ENCODE measurements at regions not wholly inside any gene's neighbourhood (a gene's known extent, or its start where the extent isn't known, plus 50 kb on each side); places are given as distances from the start of the nearest gene placed in this dataset.

DNA sequence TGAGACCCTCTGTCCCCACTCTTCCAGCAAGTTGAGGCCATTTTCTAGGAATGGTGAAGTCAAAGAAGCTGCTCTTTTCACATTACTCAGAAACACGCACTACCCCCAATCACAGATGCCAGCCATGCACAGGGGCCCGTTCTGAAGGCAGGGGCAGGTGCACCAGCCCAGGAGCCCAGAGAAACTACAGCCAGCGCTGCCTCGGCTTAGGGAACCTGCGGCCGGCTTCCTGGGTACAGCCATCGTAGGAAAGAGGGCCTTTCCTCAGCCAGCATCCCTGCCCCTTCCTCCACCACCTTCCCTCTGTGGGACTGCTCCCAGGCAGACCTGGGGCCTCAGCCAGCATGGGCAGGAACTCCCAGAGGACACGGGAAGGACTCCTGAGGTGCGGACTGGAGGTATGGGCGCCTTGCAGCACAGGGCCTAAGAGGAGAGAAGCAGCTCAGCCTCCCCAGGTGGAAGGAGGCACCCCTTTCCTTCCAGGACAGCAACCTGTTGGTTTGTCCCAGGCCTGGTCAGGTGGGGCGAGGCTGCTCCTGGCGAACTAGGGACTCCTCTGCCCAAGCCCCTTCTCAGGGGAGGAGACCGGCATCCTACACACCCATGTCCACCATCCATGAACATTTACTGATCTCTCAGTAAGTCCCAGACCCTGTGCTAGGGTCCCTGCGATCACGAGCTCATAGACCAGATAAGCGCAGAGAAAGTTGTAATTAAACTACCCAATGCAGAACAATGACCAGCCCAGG lies 99.0 kb upstream of the ID2 start:
- no peaks in the 10 kb centered on the region for H3K27me3 ChIP-seq
- WGBS, 4 donors = 86 to 89% (median 87%) methylated on average over 13 to 16 of the region's 16 CpGs
- H3K9me3 ChIP-seq = no peaks in the 10 kb centered on the region
- H3K27ac ChIP-seq = peak overlapping the region in 9 of 12 donors; percentile 23 to 75 (median 65)
- ATAC-seq (no peak), DNase-seq (peak in 1 of 5 donors; percentile 26)
- H3K4me3 ChIP-seq = no peak overlapping the region
- intact Hi-C loops (cut with DNase I) = loop anchor here in 3 of 10 donors (5.0 kb wide), 2 partner anchors 94 to 99 kb away; partner anchors contain the start of gene ID2 (in 1 of the 3)
- H3K36me3 ChIP-seq = no peaks in the 10 kb centered on the region
- H3K4me1 ChIP-seq = peaks cover 0 to 34% (median 8%) of the 10 kb centered on the region in 12 donors
- TF ChIP-seq POLR2A (IDR thresholded peaks at IDR 0.05) = no peak
- TF ChIP-seq, protein P1, sequence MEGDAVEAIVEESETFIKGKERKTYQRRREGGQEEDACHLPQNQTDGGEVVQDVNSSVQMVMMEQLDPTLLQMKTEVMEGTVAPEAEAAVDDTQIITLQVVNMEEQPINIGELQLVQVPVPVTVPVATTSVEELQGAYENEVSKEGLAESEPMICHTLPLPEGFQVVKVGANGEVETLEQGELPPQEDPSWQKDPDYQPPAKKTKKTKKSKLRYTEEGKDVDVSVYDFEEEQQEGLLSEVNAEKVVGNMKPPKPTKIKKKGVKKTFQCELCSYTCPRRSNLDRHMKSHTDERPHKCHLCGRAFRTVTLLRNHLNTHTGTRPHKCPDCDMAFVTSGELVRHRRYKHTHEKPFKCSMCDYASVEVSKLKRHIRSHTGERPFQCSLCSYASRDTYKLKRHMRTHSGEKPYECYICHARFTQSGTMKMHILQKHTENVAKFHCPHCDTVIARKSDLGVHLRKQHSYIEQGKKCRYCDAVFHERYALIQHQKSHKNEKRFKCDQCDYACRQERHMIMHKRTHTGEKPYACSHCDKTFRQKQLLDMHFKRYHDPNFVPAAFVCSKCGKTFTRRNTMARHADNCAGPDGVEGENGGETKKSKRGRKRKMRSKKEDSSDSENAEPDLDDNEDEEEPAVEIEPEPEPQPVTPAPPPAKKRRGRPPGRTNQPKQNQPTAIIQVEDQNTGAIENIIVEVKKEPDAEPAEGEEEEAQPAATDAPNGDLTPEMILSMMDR (IDR thresholded peaks at IDR 0.05) = no peak

DNA sequence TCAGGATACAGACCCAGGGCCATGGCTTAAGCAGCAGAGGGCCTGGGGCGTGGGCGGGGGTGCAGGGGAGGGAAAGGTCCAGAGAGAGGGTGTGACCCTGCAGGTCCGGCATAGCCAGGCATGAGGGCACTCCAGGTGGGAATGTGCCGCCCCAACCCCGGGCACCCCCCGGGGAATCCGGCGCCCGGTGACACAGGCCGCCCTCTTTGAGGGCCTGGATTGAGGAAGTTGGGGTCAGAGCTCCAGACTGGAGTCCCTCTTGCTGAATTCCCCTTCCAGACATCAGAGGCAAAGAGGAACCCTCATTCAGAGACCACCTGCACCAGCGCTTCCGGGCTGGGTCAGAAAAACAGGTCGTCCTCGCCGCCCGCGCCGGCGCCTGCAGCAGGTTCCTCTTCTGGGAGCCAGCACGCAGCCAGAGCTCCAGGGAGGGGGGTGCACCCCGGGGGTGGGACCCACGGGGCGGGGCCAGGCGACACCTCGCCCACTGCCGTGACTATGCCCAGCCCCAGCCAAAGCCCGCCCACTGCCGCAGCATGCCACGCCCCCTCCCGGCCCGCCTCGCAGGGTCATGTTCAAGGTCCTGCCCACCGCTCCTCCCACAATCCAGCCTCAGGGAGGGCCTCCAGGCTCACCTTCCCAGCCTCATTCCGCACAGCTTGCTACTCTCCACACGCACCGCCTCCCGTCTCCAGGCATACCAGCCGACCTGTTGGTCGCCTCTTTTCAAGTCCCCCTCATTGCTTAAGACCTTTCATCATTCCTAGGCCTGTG lies 98.3 kb upstream of the ID2 start:
- H3K36me3 ChIP-seq = no peaks in the 10 kb centered on the region
- peak overlapping the region in 8 of 12 donors; percentile 2 to 31 (median 17) for H3K4me3 ChIP-seq
- H3K27me3 ChIP-seq = no peaks in the 10 kb centered on the region
- 28 to 47% (median 43%) methylated on average over 23 to 39 of the region's 39 CpGs for WGBS, 4 donors
- peak; percentile 96 to 98 (median 98) for ATAC-seq
- intact Hi-C loops (cut with DNase I) = loop anchor here in 3 of 10 donors (5.0 kb wide), 2 partner anchors 94 to 99 kb away; partner anchors contain the start of gene ID2 (in 1 of the 3)
- H3K4me1 ChIP-seq = peaks cover 0 to 34% (median 8%) of the 10 kb centered on the region in 12 donors
- peak; percentile 90 to 97 (median 94) for DNase-seq
- H3K9me3 ChIP-seq = no peaks in the 10 kb centered on the region
- TF ChIP-seq, protein P1 (IDR thresholded peaks at IDR 0.05) = no peak
- no peak for TF ChIP-seq POLR2A (IDR thresholded peaks at IDR 0.05)
- peak overlapping the region in 11 of 12 donors; percentile 6 to 75 (median 65) for H3K27ac ChIP-seq

DNA sequence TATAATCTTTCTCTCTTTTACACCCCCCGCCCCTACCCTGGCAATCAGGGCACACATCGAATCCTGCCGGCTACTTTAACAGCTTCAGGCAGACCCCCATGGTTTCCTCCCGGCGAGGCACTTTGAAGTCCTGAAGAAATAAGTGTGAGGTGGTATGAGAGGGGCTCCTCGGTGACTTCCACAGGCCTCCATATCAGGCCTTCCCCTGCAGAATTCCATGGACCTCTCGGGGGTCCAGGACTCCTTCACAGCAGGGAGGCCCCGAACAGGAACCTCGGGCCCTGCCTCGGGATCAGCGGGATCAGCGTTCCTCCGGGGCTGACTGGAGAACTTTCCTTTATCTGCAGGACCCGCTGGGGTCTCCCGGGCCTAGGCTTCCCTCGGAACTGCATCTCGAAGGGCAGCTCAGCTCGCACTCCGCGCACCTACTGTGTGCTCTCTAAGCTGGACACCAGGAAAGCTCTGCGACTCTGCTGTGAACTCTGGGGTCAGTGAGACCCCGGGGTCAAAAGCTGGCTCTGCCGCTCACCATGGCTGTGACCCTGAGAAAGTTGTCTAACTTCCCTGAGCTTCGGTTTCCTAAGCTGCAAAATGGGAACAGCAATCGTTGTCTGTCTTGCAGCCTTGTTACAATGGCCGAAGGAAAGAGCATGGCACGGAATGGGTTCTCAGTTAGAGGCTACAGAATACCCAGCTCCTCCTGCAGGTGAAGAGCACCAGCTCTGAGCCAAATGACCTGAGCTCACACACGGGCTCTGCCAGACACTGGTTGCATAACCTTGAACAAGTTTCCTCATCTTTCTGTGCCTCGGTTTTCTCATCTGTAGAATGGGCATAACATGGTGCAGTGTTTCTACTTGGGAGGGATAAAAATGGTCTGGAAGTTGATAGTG lies 97.4 kb upstream of the ID2 start:
- 59 to 66% (median 62%) methylated on average over 19 to 29 of the region's 29 CpGs for WGBS, 4 donors
- Histone ChIP-seq H3K9me3 (no peaks in the 10 kb centered on the region), H3K4me3 (peak overlapping the region in 7 of 12 donors; percentile 2 to 31 (median 21)), H3K36me3 (no peaks in the 10 kb centered on the region), H3K27ac (peak overlapping the region in 10 of 12 donors; percentile 6 to 69 (median 46)), H3K4me1 (peaks cover 0 to 34% (median 8%) of the 10 kb centered on the region in 12 donors), H3K27me3 (no peaks in the 10 kb centered on the region)
- DNase-seq (peak in 1 of 5 donors; percentile 31), ATAC-seq (no peak)
- TF ChIP-seq, protein P1 (IDR thresholded peaks at IDR 0.05) = no peak
- TF ChIP-seq POLR2A (IDR thresholded peaks at IDR 0.05) = no peak
- intact Hi-C loops (cut with DNase I) = loop anchor here in 3 of 10 donors (5.0 kb wide), 2 partner anchors 93 to 98 kb away; partner anchors contain the start of gene ID2 (in 1 of the 3)

Measured in heart left ventricle (tissue), 16 donors.